T47D (cell line): ENCODE measurements at regions not wholly inside any gene's neighbourhood (a gene's known extent, or its start where the extent isn't known, plus 50 kb on each side); places are given as distances from the start of the nearest gene placed in this dataset.
"Not testable (repeated sequence)": the region's sequence is repeated elsewhere in the genome, so short reads cannot be mapped to it uniquely, and the experiment has no call there.

ENCODE experiments used
- DNase-seq, 2 experiments: peaks; one replicate each; pipeline versions ENCODE4 v3.0.0 to v3.0.0-alpha.2; 2011 to 2012; ENCODE audit warnings: low read depth in 1 of 2, low spot score in 1 of 2
- JUND ChIP-seq: IDR thresholded peaks from 2 replicates; pipeline ENCODE4 v1.6.1; 2012; ENCODE audit warnings: low read depth
- in situ Hi-C: cut with HindIII; loops from 2 replicates; pipeline ENCODE4 v1.10.0; 2016; ENCODE audit warnings: low sequenced_read_pairs, low pct_unique_long_range_greater_than_20kb

GRCh38 chr19:20271215-20271926 is 104.4 kb downstream of the ZNF486 start:
- in situ Hi-C loops, result no loop called here
- no peak for DNase-seq
- TF ChIP-seq JUND, result no peak

GRCh38 chr19:20269461-20269860 is 102.4 kb downstream of the ZNF486 start:
- in situ Hi-C loops, result no loop called here
- TF ChIP-seq JUND, result no peak
- DNase-seq, result no peak

DNA sequence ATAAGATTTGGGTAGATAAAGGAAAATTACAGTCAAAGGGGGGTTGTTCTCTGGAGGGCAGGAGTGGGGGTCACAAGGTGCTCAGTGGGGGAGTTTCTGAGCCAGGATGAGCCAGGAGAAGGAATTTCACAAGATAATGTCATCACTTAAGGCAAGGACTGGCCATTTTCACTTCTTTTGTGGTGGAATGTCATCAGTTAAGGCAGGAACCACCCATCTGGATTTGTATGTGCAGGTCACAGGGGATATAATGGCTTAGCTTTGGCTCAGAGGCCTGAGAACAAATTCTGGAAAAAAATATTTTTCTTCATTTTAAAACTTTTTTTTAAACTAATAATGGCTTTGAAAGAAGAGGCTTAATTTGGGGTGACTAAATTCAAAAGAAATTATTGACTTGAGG is 94.5 kb downstream of the ZNF486 start:
- DNase-seq, in situ Hi-C loops: not testable (repeated sequence)

GRCh38 chr19:20260738-20261137 is 93.7 kb downstream of the ZNF486 start:
- DNase-seq, in situ Hi-C loops: not testable (repeated sequence)

GRCh38 chr19:20259615-20260014 is 92.6 kb downstream of the ZNF486 start:
- no peak for TF ChIP-seq JUND
- in situ Hi-C loops, result no loop called here
- no peak for DNase-seq

DNA sequence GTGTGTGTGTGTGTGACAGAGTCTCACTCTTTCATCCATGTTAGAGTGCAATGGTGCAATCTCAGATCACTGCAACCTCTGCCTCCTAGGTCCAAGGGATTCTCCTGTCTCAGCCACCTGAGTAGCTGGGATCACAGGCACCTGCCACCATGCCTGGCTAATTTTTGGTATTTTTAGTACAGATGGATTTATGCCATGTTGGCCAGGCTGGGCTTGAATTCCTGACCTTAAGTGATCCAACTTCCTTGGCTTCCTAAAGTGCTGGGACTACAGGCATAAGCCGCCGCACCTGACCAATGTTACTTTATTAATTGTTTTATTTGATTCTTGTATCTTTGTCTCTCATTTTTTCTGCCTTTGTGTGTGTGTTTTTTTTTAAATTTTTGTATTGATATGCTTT is 89.6 kb downstream of the ZNF486 start:
- no peak for TF ChIP-seq JUND
- no peak for DNase-seq
- in situ Hi-C loops, result no loop called here

DNA sequence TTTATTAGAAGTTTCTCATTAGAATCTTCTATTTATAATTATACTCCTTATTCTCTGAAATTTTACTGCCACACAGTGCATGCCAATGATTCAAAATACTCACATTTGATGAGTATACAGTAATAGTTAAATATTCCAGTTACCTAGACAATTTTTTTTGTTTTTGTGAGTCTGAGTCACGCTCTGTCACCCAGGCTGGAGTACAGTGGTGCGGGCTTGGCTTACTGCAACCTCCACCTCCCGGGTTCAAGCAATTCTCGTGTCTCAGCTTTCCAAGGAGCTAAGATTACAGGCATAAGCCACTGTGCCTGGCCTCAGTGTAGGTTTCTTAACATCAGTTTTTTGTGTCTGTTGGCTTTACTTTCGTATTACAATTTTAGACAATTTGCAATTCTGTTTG is 87.1 kb downstream of the ZNF486 start:
- TF ChIP-seq JUND, result no peak
- in situ Hi-C loops, result no loop called here
- DNase-seq, result no peak

DNA sequence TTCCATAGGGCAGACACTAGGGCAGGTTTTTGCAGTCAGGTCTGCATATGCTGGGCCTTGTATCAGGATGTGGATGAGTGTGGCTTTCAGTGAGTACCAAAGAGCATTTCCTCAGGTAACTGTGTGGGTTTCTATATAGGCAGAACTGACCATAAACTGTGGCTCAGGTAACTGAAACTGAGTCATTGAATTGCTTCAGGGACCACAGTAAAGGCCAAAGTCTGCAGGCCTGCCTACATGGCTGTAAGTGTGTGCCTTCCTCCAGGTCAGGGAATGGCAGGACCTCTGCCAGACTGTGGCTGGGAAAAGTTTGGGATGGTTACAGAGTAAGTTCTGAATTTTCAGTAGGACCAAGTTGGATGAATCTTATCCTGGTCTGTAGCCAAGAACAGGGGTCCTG is 85.6 kb downstream of the ZNF486 start:
- DNase-seq, result no peak
- in situ Hi-C loops, result no loop called here
- no peak for TF ChIP-seq JUND

DNA sequence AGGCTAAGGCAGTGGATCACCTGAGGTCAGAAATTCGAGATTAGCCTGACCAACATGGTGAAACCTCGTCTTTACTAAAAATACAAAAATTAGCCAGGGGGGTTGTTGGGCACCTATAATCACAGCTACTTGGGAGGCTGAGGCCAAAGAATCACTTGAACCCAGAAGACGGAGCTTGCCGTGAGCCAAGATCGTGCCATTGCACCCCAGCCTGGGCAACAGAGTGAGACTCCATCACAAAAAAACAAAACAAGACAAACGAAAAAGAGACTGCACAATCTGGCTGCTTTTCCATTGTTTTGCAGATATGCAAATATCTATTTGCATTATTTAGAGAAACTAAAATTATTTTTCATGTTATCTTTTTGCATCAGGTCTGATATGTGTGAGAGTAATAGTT is 83.6 kb downstream of the ZNF486 start:
- no peak for DNase-seq
- TF ChIP-seq JUND, result no peak
- in situ Hi-C loops, result no loop called here

DNA sequence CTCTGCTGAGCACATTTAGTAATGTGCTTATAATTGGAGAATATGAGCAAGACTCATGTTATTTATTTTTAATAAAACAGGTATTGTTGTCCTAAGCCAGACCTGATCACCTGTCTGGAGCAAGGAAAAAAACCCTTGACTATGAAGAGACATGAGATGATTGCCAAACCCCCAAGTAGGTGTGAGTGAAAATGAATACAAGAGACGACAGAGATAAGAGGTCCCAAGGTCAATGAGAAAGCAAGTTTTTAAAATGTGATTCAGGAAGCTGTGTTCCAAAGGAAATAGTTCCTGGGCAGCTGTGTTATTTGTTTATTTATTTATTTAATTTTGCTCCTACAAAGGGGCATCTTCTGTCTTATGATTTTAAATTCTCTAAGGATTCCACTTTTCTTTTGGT is 83.1 kb downstream of the ZNF486 start:
- in situ Hi-C loops, result no loop called here
- no peak for TF ChIP-seq JUND
- no peak for DNase-seq
